SJCRH30 (cell line): ENCODE measurements at regions not wholly inside any gene's neighbourhood (a gene's known extent, or its start where the extent isn't known, plus 50 kb on each side); places are given as distances from the start of the nearest gene placed in this dataset.
"Not testable (repeated sequence)": the region's sequence is repeated elsewhere in the genome, so short reads cannot be mapped to it uniquely, and the experiment has no call there.

ENCODE experiments used
- DNase-seq, 2 experiments: peaks; one replicate each; pipeline ENCODE4 v3.0.0-alpha.2; 2015 to 2020
- H3K27ac ChIP-seq: fragments of 250-450 bp; sonication (Bioruptor Pico); 2 replicates; pipeline ENCODE4 v1.5.1; 2020; ENCODE audit warnings: mild to moderate bottlenecking, moderate library complexity
- H3K27me3 ChIP-seq: fragments of 250-450 bp; sonication (Bioruptor Pico); 2 replicates; pipeline ENCODE4 v1.5.1; 2020; ENCODE audit warnings: mild to moderate bottlenecking, moderate library complexity
- H3K36me3 ChIP-seq: fragments of 250-450 bp; sonication (Bioruptor Pico); 2 replicates; pipeline ENCODE4 v1.5.1; 2020; ENCODE audit warnings: mild to moderate bottlenecking, moderate library complexity
- H3K4me1 ChIP-seq: fragments of 250-450 bp; sonication (Bioruptor Pico); 2 replicates; pipeline ENCODE4 v1.5.1; 2020; ENCODE audit warnings: mild to moderate bottlenecking, moderate library complexity
- H3K4me3 ChIP-seq: fragments of 250-450 bp; sonication (Bioruptor Pico); 2 replicates; pipeline ENCODE4 v1.5.1; 2020; ENCODE audit warnings: mild to moderate bottlenecking, moderate library complexity
- H3K9me3 ChIP-seq: fragments of 250-450 bp; sonication (Bioruptor Pico); replicated peaks from 2 replicates; pipeline ENCODE4 v1.5.1; 2020; ENCODE audit warnings: mild to moderate bottlenecking, moderate library complexity

- H3K9me3 ChIP-seq, result no peaks in the 10 kb centered on the region
Measured at GRCh38 chr22:47408409-47408808, 646.0 kb downstream of the TBC1D22A start.

DNA sequence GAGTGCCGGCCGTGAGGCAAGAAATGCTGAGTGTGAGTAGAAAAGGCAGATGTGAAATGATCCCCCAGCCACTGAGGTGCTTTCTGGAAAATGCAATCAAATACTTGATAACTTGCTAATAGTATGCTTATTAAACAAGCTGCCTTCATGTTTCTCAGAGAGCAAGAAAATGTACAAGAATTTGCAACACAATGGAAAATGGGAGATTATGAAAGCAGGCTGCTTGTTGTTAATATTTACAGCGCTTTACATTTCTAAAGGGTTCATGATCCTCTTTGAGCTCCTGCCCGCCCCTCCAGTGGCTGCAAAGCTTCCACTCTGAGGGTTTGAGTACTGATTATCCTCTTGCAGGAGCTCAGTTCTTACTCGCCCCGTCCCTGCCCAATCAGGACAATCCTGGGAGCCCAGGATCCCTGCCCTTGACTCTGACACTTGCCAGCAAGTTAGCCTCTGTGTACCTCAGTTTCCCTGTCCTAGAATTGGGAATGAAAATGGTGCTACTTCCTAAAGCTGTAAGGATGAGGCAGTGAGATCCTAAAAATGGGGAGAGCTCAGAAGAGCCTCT is 645.1 kb downstream of the TBC1D22A start:
- Histone ChIP-seq H3K4me3 (no peak overlapping the region), H3K36me3 (no peaks in the 10 kb centered on the region), H3K9me3 (no peaks in the 10 kb centered on the region), H3K27ac (no peak overlapping the region), H3K27me3 (no peaks in the 10 kb centered on the region), H3K4me1 (no peaks in the 10 kb centered on the region)
- no peak for DNase-seq

More at GRCh38 chr22:47408409-47408808, 646.0 kb downstream of the TBC1D22A start:
- H3K4me1 ChIP-seq, result no peaks in the 10 kb centered on the region
- H3K27me3 ChIP-seq, result no peaks in the 10 kb centered on the region
- no peaks in the 10 kb centered on the region for H3K36me3 ChIP-seq
- no peak overlapping the region for H3K4me3 ChIP-seq
- H3K27ac ChIP-seq, result no peak overlapping the region
- no peak for DNase-seq

DNA sequence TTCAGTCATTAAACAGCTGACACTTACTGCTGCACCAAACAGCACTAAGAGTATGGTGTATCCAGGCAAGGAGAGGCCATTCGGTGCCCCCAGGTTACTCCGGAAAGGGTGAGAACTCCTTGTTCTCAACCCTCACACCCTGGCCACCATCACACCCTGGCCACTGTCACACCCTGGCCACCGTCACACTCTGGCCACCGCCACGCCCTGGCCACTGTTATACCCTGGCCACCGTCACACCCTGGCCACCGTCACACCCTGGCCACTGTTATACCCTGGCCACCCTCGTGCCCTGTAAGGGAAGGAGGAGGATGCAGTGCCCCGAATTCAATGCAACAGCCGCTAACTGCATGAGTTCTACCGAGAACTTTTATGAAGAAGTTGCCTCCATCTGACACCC is 644.4 kb downstream of the TBC1D22A start:
- H3K27me3 ChIP-seq, result no peaks in the 10 kb centered on the region
- no peaks in the 10 kb centered on the region for H3K36me3 ChIP-seq
- H3K4me3 ChIP-seq, result no peak overlapping the region
- no peak for DNase-seq
- no peaks in the 10 kb centered on the region for H3K4me1 ChIP-seq
- no peak overlapping the region for H3K27ac ChIP-seq
- no peaks in the 10 kb centered on the region for H3K9me3 ChIP-seq

- no peak overlapping the region for H3K4me3 ChIP-seq
- H3K9me3 ChIP-seq, result no peaks in the 10 kb centered on the region
- DNase-seq, result no peak
- no peak overlapping the region for H3K27ac ChIP-seq
- no peaks in the 10 kb centered on the region for H3K36me3 ChIP-seq
- no peaks in the 10 kb centered on the region for H3K4me1 ChIP-seq
- H3K27me3 ChIP-seq, result no peaks in the 10 kb centered on the region
Measured at GRCh38 chr22:47406180-47406834, 643.9 kb downstream of the TBC1D22A start.

GRCh38 chr22:47405222-47405621 is 642.8 kb downstream of the TBC1D22A start:
- not testable (repeated sequence) for H3K9me3 ChIP-seq, DNase-seq, H3K36me3 ChIP-seq, H3K27ac ChIP-seq, H3K4me3 ChIP-seq, H3K4me1 ChIP-seq, H3K27me3 ChIP-seq

GRCh38 chr22:47402876-47403525 is 640.6 kb downstream of the TBC1D22A start:
- Histone ChIP-seq H3K27me3 (no peaks in the 10 kb centered on the region), H3K27ac (no peak overlapping the region), H3K4me3 (no peak overlapping the region), H3K9me3 (no peaks in the 10 kb centered on the region), H3K36me3 (no peaks in the 10 kb centered on the region), H3K4me1 (no peaks in the 10 kb centered on the region)
- DNase-seq, result no peak

- Histone ChIP-seq H3K4me3 (no peak overlapping the region), H3K27me3 (no peaks in the 10 kb centered on the region), H3K9me3 (no peaks in the 10 kb centered on the region), H3K27ac (no peak overlapping the region), H3K4me1 (no peaks in the 10 kb centered on the region), H3K36me3 (no peaks in the 10 kb centered on the region)
- no peak for DNase-seq
Measured at GRCh38 chr22:47401976-47402770, 639.7 kb downstream of the TBC1D22A start.

- Histone ChIP-seq H3K4me3 (no peak overlapping the region), H3K4me1 (no peaks in the 10 kb centered on the region), H3K9me3 (no peaks in the 10 kb centered on the region), H3K27ac (no peak overlapping the region), H3K36me3 (no peaks in the 10 kb centered on the region), H3K27me3 (no peaks in the 10 kb centered on the region)
- no peak for DNase-seq
Measured at GRCh38 chr22:47401592-47401898, 639.1 kb downstream of the TBC1D22A start.

GRCh38 chr22:47400701-47401591 is 638.5 kb downstream of the TBC1D22A start:
- DNase-seq, result no peak
- no peaks in the 10 kb centered on the region for H3K36me3 ChIP-seq
- no peak overlapping the region for H3K4me3 ChIP-seq
- H3K9me3 ChIP-seq, result no peaks in the 10 kb centered on the region
- no peak overlapping the region for H3K27ac ChIP-seq
- no peaks in the 10 kb centered on the region for H3K27me3 ChIP-seq
- no peaks in the 10 kb centered on the region for H3K4me1 ChIP-seq

DNA sequence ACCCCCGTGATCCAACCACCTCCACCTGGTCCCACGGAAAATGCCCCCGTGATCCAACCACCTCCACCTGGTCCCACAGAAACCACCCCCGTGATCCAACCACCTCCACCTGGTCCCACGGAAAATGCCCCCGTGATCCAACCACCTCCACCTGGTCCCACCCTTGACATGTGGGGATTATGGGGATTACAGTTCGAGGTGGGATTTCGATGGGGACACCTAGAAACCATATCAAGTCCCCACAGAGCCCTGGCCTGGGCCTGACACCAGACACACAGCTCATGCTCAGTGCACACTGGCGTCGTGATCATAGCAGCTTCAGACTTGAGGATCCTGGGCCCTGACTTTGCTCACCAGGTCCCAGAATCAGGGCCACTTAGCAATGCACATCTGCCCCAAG is 637.7 kb downstream of the TBC1D22A start:
- not testable (repeated sequence) for H3K4me3 ChIP-seq

GRCh38 chr22:47398921-47399790 is 636.7 kb downstream of the TBC1D22A start:
- Histone ChIP-seq H3K27ac (no peak overlapping the region), H3K36me3 (no peaks in the 10 kb centered on the region), H3K27me3 (no peaks in the 10 kb centered on the region), H3K4me3 (no peak overlapping the region), H3K9me3 (no peaks in the 10 kb centered on the region), H3K4me1 (no peaks in the 10 kb centered on the region)
- no peak for DNase-seq

More for the DNA sequence above, 637.7 kb downstream of the TBC1D22A start:
- H3K4me1 ChIP-seq, H3K27me3 ChIP-seq, DNase-seq, H3K9me3 ChIP-seq, H3K27ac ChIP-seq, H3K36me3 ChIP-seq: not testable (repeated sequence)

GRCh38 chr22:47398491-47398890 is 636.0 kb downstream of the TBC1D22A start:
- H3K27ac ChIP-seq, result no peak overlapping the region
- DNase-seq, result no peak
- H3K4me3 ChIP-seq, result no peak overlapping the region
- H3K36me3 ChIP-seq, result no peaks in the 10 kb centered on the region
- H3K9me3 ChIP-seq, result no peaks in the 10 kb centered on the region
- no peaks in the 10 kb centered on the region for H3K4me1 ChIP-seq
- H3K27me3 ChIP-seq, result no peaks in the 10 kb centered on the region

GRCh38 chr22:47397673-47398072 is 635.2 kb downstream of the TBC1D22A start:
- Histone ChIP-seq H3K36me3 (no peaks in the 10 kb centered on the region), H3K4me3 (no peak overlapping the region), H3K4me1 (no peaks in the 10 kb centered on the region), H3K27ac (no peak overlapping the region), H3K9me3 (no peaks in the 10 kb centered on the region), H3K27me3 (no peaks in the 10 kb centered on the region)
- DNase-seq, result no peak

DNA sequence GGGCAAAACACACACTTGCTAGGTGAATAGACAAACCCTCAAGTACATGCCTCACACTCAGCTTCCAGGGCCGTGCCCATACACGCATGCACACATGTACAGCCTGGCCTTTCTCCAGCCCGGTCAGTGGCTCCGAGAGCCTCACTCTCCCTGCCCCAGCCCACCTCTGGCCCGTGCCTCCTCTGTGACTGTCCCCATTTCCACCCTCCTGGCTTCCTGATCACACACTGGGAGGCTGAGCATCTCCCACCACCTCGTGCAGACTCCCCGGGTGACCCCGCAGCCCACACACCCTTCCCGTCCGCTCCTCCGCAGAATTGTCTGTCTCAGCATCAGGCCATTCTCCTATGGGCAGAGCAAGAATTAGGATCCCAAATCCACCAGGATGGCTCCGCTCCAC is 634.1 kb downstream of the TBC1D22A start:
- Histone ChIP-seq H3K4me1 (no peaks in the 10 kb centered on the region), H3K36me3 (no peaks in the 10 kb centered on the region), H3K4me3 (no peak overlapping the region), H3K9me3 (no peaks in the 10 kb centered on the region), H3K27ac (no peak overlapping the region), H3K27me3 (no peaks in the 10 kb centered on the region)
- no peak for DNase-seq
